ENCODE measurements at regions not wholly inside any gene's neighbourhood (a gene's known extent, or its start where the extent isn't known, plus 50 kb on each side); places are given as distances from the start of the nearest gene placed in this dataset.

GRCh38 chr4:17323554-17324385, 188.1 kb downstream of the QDPR start:
- Histone ChIP-seq H3K4me1 (peaks cover 0 to 10% (median 4%) of the 10 kb centered on the region in 4 donors), H3K27ac (no peak overlapping the region), H3K9me3 (no peaks in the 10 kb centered on the region), H3K36me3 (no peaks in the 10 kb centered on the region), H3K4me3 (no peak overlapping the region), H3K27me3 (no peaks in the 10 kb centered on the region)
- 31 to 51% methylated on average over 10 of the region's 10 CpGs for WGBS, 2 donors
- intact Hi-C loops (cut with DNase I), result loop anchor here (5.0 kb wide), 2 partner anchors 411 to 1031 kb away; no protein-coding TSS in a partner anchor
- no peak for TF ChIP-seq POLR2A (IDR thresholded peaks at IDR 0.05)
- TF ChIP-seq EP300 (IDR thresholded peaks at IDR 0.05), result no peak
- TF ChIP-seq, protein P1, sequence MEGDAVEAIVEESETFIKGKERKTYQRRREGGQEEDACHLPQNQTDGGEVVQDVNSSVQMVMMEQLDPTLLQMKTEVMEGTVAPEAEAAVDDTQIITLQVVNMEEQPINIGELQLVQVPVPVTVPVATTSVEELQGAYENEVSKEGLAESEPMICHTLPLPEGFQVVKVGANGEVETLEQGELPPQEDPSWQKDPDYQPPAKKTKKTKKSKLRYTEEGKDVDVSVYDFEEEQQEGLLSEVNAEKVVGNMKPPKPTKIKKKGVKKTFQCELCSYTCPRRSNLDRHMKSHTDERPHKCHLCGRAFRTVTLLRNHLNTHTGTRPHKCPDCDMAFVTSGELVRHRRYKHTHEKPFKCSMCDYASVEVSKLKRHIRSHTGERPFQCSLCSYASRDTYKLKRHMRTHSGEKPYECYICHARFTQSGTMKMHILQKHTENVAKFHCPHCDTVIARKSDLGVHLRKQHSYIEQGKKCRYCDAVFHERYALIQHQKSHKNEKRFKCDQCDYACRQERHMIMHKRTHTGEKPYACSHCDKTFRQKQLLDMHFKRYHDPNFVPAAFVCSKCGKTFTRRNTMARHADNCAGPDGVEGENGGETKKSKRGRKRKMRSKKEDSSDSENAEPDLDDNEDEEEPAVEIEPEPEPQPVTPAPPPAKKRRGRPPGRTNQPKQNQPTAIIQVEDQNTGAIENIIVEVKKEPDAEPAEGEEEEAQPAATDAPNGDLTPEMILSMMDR (IDR thresholded peaks at IDR 0.05), result no peak
- TF ChIP-seq POLR2AphosphoS5 (IDR thresholded peaks at IDR 0.05), result no peak
- DNase-seq, result no peak

GRCh38 chr4:17322514-17322913, 189.4 kb downstream of the QDPR start:
- intact Hi-C loops (cut with DNase I), result loop anchor here (5.0 kb wide), 2 partner anchors 410 to 1030 kb away; no protein-coding TSS in a partner anchor
- no peaks in the 10 kb centered on the region for H3K27me3 ChIP-seq
- no peaks in the 10 kb centered on the region for H3K9me3 ChIP-seq
- no peak overlapping the region for H3K27ac ChIP-seq
- H3K4me3 ChIP-seq, result no peak overlapping the region
- H3K36me3 ChIP-seq, result no peaks in the 10 kb centered on the region
- TF ChIP-seq, protein P1 (IDR thresholded peaks at IDR 0.05), result no peak
- TF ChIP-seq POLR2AphosphoS5 (IDR thresholded peaks at IDR 0.05), result no peak
- no peak for TF ChIP-seq POLR2A (IDR thresholded peaks at IDR 0.05)
- H3K4me1 ChIP-seq, result peaks cover 0 to 10% (median 4%) of the 10 kb centered on the region in 4 donors
- DNase-seq, result no peak

DNA sequence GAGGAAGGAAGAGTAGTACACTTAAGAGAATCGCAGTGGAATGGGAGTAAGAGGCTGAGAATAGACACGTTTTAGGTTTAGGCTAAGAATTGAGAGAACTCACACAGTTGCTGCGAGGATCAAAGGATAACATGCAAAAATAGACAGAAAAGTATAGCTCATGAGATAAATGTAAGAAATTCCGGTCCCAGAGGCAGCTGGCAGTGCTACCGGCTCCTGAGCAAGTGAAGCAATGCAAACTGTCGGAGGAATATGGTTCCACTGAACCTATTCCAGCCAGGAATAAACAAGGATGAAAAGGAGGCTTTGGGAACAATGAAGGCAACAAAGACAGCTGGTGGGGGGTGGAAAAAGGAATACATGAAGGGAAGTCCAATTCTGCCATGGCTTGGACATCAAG, 191.8 kb downstream of the QDPR start:
- no peak for DNase-seq
- H3K4me3 ChIP-seq, result no peak overlapping the region
- no peak overlapping the region for H3K27ac ChIP-seq
- peaks cover 0 to 10% (median 4%) of the 10 kb centered on the region in 4 donors for H3K4me1 ChIP-seq
- H3K9me3 ChIP-seq, result no peaks in the 10 kb centered on the region
- TF ChIP-seq, protein P1 (IDR thresholded peaks at IDR 0.05), result no peak
- no peak for TF ChIP-seq POLR2AphosphoS5 (IDR thresholded peaks at IDR 0.05)
- no peak for TF ChIP-seq EP300 (IDR thresholded peaks at IDR 0.05)
- no peak for TF ChIP-seq POLR2A (IDR thresholded peaks at IDR 0.05)
- intact Hi-C loops (cut with DNase I), result loop anchor here (5.0 kb wide), 2 partner anchors 408 to 1028 kb away; no protein-coding TSS in a partner anchor
- H3K36me3 ChIP-seq, result no peaks in the 10 kb centered on the region
- 81 to 82% methylated on average over 6 of the region's 6 CpGs for WGBS, 2 donors
- no peaks in the 10 kb centered on the region for H3K27me3 ChIP-seq

DNA sequence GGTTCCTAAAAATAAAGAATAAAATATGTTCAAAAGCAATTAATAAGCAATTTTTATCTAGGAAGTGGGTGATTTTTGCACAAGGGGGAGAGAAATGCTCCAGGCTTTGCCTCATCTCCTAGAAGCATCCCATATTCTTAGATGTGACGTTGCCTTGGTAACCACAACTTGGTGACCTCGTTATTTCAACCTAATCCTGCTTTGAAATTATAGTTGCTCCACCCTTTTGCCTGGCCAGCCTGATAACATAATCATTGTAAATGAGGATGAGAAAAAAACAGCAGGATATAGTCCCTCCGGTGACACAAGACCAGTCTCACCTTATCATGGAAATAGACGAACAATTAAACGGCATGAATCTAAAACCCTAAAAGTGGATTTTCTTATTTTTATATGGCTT, 194.4 kb downstream of the QDPR start:
- TF ChIP-seq POLR2AphosphoS5 (IDR thresholded peaks at IDR 0.05), result no peak
- TF ChIP-seq, protein P1 (IDR thresholded peaks at IDR 0.05), result no peak
- no peak for TF ChIP-seq EP300 (IDR thresholded peaks at IDR 0.05)
- no peak for TF ChIP-seq POLR2A (IDR thresholded peaks at IDR 0.05)
- no peaks in the 10 kb centered on the region for H3K4me1 ChIP-seq
- intact Hi-C loops (cut with DNase I), result no loop called here
- no peak for DNase-seq
- H3K36me3 ChIP-seq, result no peaks in the 10 kb centered on the region
- H3K27me3 ChIP-seq, result no peaks in the 10 kb centered on the region
- H3K27ac ChIP-seq, result no peak overlapping the region
- WGBS, 2 donors, result 67 to 81% methylated on average over 5 of the region's 5 CpGs
- H3K9me3 ChIP-seq, result no peaks in the 10 kb centered on the region
- H3K4me3 ChIP-seq, result no peak overlapping the region

Data from sigmoid colon (tissue), 6 donors.